Ammon's horn (tissue), 1 donor: ENCODE measurements at regions not wholly inside any gene's neighbourhood (a gene's known extent, or its start where the extent isn't known, plus 50 kb on each side); places are given as distances from the start of the nearest gene placed in this dataset.
"Not testable (repeated sequence)": the region's sequence is repeated elsewhere in the genome, so short reads cannot be mapped to it uniquely, and the experiment has no call there.

Experiments
- DNase-seq: peaks from one replicate; pipeline ENCODE4 v3.0.0-alpha.2; 2016; ENCODE audit warnings: low spot score

DNA sequence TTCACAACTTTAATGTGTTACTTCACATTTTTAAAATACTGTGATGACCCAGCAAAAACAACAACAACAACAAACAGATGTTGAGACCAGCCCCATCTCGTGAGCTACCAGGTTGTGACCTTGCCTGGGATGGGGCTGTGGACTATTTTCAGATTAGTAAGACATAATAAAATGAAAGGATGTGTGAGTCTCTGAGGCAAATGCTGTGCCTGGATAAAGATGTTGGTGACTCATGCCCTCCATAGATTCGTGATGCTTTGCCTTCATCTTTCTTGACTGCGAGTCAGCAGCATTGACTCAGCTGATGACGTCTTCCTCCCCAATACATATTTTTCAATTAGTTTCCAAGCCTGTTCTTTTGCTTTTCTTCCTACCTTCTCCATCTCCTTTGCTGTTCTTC, 453.0 kb upstream of the CFAP20DC start:
- no peak for DNase-seq

DNA sequence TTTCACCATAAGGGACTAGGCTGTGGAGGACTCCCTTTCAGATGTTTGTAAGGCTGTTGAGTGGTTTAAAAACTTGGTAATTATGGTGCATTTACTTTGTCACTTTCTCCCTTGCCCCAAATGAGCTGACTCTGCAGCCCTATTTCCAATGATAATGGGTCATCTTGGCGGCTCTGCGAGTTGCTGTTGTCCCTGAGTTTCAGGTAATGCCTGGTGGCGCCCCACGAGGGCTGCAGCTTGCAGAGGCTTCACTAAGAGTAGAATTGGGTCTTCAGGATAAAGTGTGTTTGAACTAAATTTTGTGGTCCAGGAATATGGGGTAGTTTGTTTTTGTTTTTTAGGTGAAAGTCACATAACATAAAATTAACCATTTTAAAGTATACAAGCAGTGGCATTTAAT, 450.1 kb upstream of the CFAP20DC start:
- DNase-seq = no peak

- no peak for DNase-seq
These were observed 449.2 kb upstream of the CFAP20DC start for GRCh38 chr3:59499000-59499399.

GRCh38 chr3:59496250-59496649, 446.4 kb upstream of the CFAP20DC start:
- no peak for DNase-seq

DNA sequence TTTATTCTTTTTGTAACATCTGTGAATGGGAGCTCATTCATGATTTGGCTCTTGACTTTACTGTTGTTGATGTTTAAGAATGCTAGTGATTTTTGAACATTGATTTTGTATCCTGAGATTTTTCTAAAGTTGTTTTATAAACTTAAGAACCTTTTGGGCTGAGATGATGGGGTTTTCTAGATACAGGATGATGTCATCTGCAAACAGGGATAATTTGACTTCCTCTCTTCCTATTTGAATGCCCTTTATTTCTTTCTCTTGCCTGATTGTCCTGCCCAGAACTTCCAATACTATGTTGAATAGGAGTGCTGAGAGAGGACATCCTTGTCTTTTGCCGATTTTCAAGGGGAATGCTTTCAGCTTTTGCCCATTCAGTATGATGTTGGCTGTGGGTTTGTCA, 445.1 kb upstream of the CFAP20DC start:
- not testable (repeated sequence) for DNase-seq

- DNase-seq = no peak
These were observed 436.7 kb upstream of the CFAP20DC start for GRCh38 chr3:59486520-59486919.

DNA sequence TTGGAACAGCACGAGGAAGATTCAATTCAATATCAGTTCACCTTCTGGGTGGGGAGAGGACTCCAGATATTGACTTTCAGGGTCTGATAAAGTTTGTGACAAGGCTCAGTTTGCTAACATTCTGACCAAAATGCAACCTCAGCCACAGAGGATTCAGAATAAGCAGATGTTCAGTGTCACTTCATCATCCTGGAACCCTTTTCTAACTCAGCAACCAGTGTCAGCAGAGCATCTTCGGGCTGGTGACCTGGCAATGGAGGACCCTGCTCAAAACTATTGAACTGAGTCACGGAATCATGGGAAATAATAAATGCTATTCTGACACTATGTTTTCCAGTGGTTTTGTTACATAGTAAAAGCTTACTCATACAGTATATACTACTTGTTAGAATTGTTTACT, 433.4 kb upstream of the CFAP20DC start:
- no peak for DNase-seq

DNA sequence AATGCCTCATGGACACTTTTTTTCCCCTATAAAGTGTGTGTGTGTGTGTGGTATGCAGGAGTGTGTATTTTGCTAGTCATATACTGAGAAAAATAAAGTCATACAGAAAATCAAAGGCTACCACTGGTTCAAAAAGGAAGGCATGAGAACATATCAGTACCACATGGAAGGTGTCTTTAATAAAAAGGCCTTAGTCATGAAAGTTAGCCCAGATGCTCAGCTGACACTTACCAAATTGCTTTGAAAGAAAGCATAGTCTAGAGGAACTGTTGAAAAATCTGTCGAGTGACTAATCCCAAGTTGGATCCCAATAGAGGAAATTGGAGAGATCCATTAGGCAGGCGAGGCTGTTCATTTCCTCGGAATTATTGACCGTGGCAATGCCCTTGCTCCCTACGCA, 432.9 kb upstream of the CFAP20DC start:
- no peak for DNase-seq

GRCh38 chr3:59481776-59482400, 432.1 kb upstream of the CFAP20DC start:
- no peak for DNase-seq

DNA sequence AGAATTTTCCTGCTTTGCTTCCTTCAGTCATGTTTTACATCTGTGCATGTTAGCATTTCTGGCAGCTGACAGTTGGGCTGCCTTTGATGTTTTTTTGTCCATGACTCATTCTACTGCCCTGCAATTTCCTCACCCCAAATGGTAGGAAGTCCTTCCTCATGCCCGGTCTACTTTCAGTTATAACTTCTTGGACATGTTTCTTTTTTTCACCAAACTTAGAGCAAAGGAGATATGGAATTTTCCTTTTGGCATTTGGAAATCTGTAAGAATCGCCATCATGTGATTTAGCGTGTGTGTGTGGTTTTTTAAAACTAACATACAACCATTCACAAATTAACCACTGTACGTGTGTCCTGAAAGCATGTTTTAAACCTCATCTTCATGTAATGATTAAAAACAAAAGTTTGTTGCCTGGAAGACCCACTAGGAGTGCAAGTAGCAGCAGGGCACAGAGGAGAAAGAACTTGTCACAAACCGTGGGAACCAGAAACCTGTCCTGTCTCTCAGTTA, 430.7 kb upstream of the CFAP20DC start:
- no peak for DNase-seq

DNA sequence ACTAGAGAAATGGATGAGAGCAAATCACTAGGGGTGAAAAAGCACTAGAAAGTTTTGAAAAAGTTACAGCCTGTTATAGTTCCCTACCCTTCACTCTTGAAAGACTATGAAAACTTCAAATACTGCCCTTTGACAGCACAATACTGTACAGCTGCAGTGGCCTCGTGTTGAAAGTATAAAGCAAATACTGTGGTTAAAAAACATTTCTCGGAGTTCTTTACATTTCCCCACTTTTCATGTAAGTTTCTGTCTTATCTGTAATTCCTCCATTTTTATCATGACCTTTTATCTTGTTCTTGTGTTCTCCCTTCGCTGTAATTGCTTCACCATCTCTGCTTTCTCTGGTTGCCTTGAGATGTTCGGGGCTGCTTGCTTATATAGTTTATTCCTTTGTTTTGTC, 423.8 kb upstream of the CFAP20DC start:
- no peak for DNase-seq

DNA sequence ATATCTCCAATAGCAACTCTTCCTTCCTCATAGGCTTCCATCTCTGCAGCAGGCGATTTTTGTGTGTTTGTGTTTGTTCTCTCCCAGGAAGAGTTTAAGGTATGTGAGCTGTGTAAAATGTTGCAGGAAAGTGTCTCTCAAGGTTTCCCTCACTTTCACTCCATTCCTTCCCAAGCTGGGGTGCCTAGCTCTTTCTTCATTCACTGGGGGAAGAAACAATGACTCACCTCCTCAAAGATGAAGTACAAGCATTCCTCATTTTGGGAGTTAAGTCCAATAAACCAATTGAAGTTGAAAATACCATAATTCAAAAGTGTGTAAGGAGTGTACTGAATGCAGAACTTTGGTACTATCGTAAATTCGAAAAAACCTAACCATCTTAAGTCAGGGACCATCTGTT, 422.7 kb upstream of the CFAP20DC start:
- no peak for DNase-seq

DNA sequence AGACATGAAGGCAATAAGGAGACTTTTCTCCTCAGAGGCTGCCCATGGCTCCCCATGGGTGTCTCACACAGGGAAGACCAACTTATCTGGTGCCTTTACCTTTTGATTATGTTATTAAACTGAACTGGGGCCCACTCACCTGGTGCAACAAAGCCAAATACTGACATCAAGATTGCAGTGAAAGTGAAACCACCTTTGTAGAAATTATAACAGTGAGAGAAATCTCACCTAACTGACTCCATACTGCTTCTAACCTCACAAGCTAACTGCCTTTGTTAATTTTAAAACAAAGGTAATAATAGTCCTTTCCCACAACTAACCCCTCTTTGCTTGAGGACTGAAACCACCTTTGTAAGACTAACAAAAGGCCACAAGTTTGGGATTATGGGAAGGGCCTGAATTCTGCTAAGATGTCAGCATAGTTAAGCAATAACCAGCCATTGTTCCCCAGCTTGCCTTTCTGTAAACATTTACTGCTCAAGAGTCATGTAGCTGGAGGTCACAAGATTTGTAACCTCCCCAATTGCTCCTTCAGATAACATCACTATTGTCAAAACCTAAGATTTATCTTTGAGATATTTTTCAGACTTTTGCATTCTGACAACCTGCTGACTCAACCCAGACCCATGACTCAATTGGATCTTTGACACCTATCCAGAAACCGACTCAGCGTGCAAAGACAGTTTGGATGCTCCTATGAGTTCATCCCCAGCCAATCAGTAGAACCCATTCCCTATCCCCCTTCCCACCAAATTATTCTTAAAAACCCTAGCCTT, 420.3 kb upstream of the CFAP20DC start:
- DNase-seq = no peak

DNA sequence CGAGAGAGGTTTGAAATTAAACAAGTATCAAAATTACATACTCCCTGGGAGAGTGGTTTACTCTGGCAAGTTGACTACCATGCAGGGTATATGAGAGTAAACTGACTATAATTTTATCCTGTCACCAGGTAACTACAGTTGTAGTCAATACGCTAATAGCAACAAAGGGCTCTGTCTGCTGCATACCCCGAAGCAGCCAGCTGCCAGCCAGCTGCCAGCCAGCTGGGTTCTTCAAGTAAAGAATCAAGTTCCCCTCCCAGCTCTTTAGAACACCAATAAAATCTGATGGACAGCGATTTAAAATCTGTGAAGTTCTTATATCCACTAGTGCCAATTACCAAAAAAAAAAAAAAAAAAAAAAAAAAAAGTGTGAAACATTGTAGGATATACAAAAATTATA, 417.7 kb upstream of the CFAP20DC start:
- DNase-seq = no peak

GRCh38 chr3:59464187-59464586, 414.4 kb upstream of the CFAP20DC start:
- no peak for DNase-seq

DNA sequence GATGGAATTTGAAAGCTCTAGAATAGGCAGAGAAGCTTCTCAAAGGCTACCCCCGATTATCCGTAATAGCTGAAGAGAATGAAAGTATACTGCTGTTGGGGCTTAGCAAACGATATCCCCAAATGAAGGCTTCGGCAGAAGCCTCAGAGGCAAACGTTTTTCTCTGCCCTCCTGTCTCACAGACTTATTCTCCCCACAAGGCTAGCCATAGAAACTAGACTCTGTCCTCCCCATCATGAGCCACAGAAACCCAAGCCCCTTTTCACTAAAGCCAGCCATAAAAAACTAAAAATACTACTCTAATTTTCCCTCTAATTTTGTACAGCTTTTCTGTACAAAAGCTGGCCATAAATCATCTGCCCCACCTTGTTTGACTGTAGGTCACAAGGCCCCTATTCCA, 413.4 kb upstream of the CFAP20DC start:
- DNase-seq = no peak

- no peak for DNase-seq
These were observed 410.2 kb upstream of the CFAP20DC start for GRCh38 chr3:59460068-59460467.

GRCh38 chr3:59456852-59457485, 407.1 kb upstream of the CFAP20DC start:
- DNase-seq = no peak

- no peak for DNase-seq
These were observed 402.2 kb upstream of the CFAP20DC start for GRCh38 chr3:59451800-59452746.

DNA sequence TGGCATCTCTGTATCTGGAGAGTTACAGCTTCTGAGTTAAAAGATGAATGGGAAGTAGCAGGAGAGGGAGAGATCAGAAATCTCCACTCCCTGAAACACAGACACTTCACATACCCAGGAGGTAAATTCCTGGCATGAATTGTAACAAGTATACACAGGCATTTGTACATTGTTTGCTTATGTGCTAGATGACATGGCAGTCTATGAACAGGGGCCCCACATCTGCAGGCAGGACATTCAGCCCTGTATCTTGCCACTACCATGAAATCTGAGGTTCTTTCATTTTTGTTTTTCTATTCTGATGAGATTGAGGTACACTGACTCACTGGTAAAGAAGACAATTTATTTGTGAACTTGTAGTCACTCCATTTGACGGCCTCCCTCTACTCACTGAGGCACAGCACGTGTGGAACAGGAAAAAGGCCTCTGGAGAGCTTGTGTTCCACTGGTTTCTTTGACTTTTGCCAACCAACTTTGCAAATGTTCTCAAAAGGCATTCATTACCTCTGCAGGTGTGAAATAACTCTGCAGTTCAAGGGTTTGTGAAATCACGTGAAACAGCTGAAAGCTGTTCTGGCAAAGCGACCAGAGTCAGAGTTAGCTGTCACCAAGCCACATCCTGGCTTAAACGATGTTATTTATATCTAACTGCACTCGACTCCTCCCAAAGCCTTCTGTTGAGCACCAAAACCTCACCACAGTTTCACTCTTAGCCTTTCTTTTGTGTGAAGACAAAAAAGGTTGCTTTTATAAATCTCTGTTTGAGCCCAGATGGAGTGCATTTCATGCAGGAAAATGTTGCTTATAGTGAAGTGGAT, 401.3 kb upstream of the CFAP20DC start:
- peak; percentile 7 for DNase-seq

- no peak for DNase-seq
These were observed 400.6 kb upstream of the CFAP20DC start for GRCh38 chr3:59450437-59450836.
